K562 (cell line): ENCODE measurements at regions not wholly inside any gene's neighbourhood (a gene's known extent, or its start where the extent isn't known, plus 50 kb on each side); places are given as distances from the start of the nearest gene placed in this dataset.

Experiments used
- ATAC-seq: fragments of 200-7000 bp; cut with Tn5 transposase; 3 replicates; pipeline ENCODE4 v1.9.1; 2020; ENCODE audit warnings: moderate library complexity
- BruUV-seq: library from RNA; stranded (reverse); fragments of 400-500 nt; replicated peaks from 2 replicates; lab custom pipeline; 2021; lab: Mats Ljungman, UMichigan
- CTCF ChIA-PET: fragments of 300-600 bp; formaldehyde crosslinking; extraction: SDS; loops from one replicate; lab custom pipeline; 2021; ENCODE audit warnings: low intra/inter-chr PET ratio; lab: Yijun Ruan, JAX
- POLR2A ChIA-PET: fragments of 300-600, 350-650 bp; sonication (Branson Sonifier 250); formaldehyde crosslinking; extraction: SDS; loops from one replicate; lab custom pipeline; 2021; ENCODE audit warnings: antibody characterized with exemption, inconsistent platforms; lab: Yijun Ruan, JAX
- DNase-seq, 4 experiments: peaks; one replicate each; pipeline versions ENCODE4 v3.0.0 to v3.0.0-alpha.2; 2011 to 2018; ENCODE audit warnings: low spot score in 3 of 4, mixed read lengths in 3 of 4; ENCODE audit errors: extremely low read depth in 1 of 4
- FAIRE-seq: peaks from 2 replicates; lab custom pipeline; 2011; peaks lifted over from hg19 to GRCh38; lab: Jason Lieb, UNC
- H2AFZ ChIP-seq: 2 replicates; pipeline ENCODE4 v1.6.0; 2011; ENCODE audit warnings: low read depth, low read length, control low read depth, inconsistent platforms
- H3K27ac ChIP-seq: fragments of 200-600 bp; 3 replicates; pipeline ENCODE4 v1.8.0; 2011; ENCODE audit warnings: low read depth, mild to moderate bottlenecking, control low read depth, inconsistent platforms, low read length, moderate library complexity, mixed read lengths; ENCODE audit errors: extremely low read depth
- H3K27me3 ChIP-seq, 2 experiments: fragments of 300-600 bp in 1 of 2; 2 replicates in 1 of 2; 3 replicates in 1 of 2; pipeline versions ENCODE4 v1.6.0 to v1.8.0; 2011; ENCODE audit warnings: inconsistent platforms in 2 of 2, low read length in 2 of 2, mild to moderate bottlenecking in 1 of 2, mixed read lengths in 1 of 2, moderate library complexity in 1 of 2; ENCODE audit not compliant: control insufficient read depth in 2 of 2, insufficient read depth in 2 of 2
- H3K36me3 ChIP-seq: fragments of 300-600 bp; 3 replicates; pipeline ENCODE4 v1.8.0; 2011; ENCODE audit warnings: mild to moderate bottlenecking, low read length, inconsistent platforms; ENCODE audit not compliant: control insufficient read depth, insufficient read depth
- H3K4me1 ChIP-seq, 2 experiments: fragments of 200-600 bp in 1 of 2; replicated peaks in 1 of 2; 2 replicates in 1 of 2; 3 replicates in 1 of 2; pipeline versions ENCODE4 v1.5.1 to v1.8.0; 2011; ENCODE audit warnings: inconsistent platforms in 2 of 2, low read length in 2 of 2, mild to moderate bottlenecking in 1 of 2, mixed read lengths in 1 of 2, moderate library complexity in 1 of 2; ENCODE audit not compliant: control insufficient read depth in 2 of 2, insufficient read depth in 2 of 2
- H3K4me2 ChIP-seq: 2 replicates; pipeline ENCODE4 v1.6.1; 2011; ENCODE audit warnings: low read length, control low read depth, inconsistent platforms, mixed read lengths; ENCODE audit not compliant: insufficient read depth
- H3K4me3 ChIP-seq: fragments of 200-600 bp; sonication (generic), shearing (Covaris generic); 2 replicates; pipeline ENCODE4 v1.5.1; 2016; ENCODE audit warnings: control low read depth, inconsistent platforms
- H3K79me2 ChIP-seq: fragments of 200-600 bp; 3 replicates; pipeline ENCODE4 v1.8.0; 2011; ENCODE audit warnings: low read length, inconsistent platforms; ENCODE audit not compliant: control insufficient read depth, insufficient read depth
- H3K9ac ChIP-seq, 2 experiments: 2 replicates each; pipeline versions ENCODE4 v1.6.0 to v1.6.1; 2011; ENCODE audit warnings: low read depth in 2 of 2, low read length in 2 of 2, control low read depth in 1 of 2, inconsistent platforms in 1 of 2, mild to moderate bottlenecking in 1 of 2, mixed read lengths in 1 of 2; ENCODE audit not compliant: insufficient read depth in 1 of 2
- H3K9me1 ChIP-seq: one replicate; pipeline ENCODE4 v1.6.0; 2011; ENCODE audit warnings: inconsistent platforms, mild to moderate bottlenecking, low read length, moderate library complexity; ENCODE audit not compliant: control insufficient read depth, insufficient read depth
- H3K9me3 ChIP-seq: replicated peaks from 2 replicates; pipeline ENCODE4 v1.5.1; 2011; ENCODE audit warnings: low read depth, low read length, inconsistent platforms; ENCODE audit not compliant: control insufficient read depth, insufficient read depth
- H4K20me1 ChIP-seq: replicated peaks from 2 replicates; pipeline ENCODE4 v1.6.1; 2011; ENCODE audit warnings: low read length, inconsistent platforms, mixed read lengths; ENCODE audit not compliant: control insufficient read depth, insufficient read depth
- C11orf30 ChIP-seq: fragments of 450-650 bp; IDR thresholded peaks from 2 replicates; pipeline ENCODE4 v1.6.1; 2016; ENCODE audit warnings: low read depth, mild to moderate bottlenecking
- MAFF ChIP-seq: IDR thresholded peaks from 2 replicates; pipeline ENCODE4 v1.6.1; 2012; ENCODE audit warnings: low read length, improper control_type of control experiment
- MAFG ChIP-seq: fragments of 450-650 bp; conservative IDR thresholded peaks from 2 replicates; pipeline ENCODE4 v1.6.1; 2016; ENCODE audit warnings: missing genetic modification characterization, missing compliant biosample characterization
- NFXL1 ChIP-seq: fragments of 450-650 bp; formaldehyde crosslinking; IDR thresholded peaks from 2 replicates; pipeline ENCODE4 v1.4.0; 2021; ENCODE audit warnings: mild to moderate bottlenecking
- SIN3A ChIP-seq, 2 experiments: fragments of 150-350 bp in 1 of 2; IDR thresholded peaks; 2 replicates each; pipeline ENCODE4 v1.6.1; 2011 to 2016; ENCODE audit warnings: borderline replicate concordance in 2 of 2, low read depth in 2 of 2, low read length in 2 of 2, mild to moderate bottlenecking in 2 of 2, moderate library complexity in 2 of 2; ENCODE audit not compliant: control insufficient read depth in 1 of 2
- SRF ChIP-seq, 2 experiments: fragments of 250-450, 450-650 bp in 1 of 2; sonication (Bioruptor Pico) in 1 of 2; sonication (generic) in 1 of 2; formaldehyde crosslinking; IDR thresholded peaks; 2 replicates each; pipeline versions ENCODE4 v1.5.0 to v1.5.1; 2020 to 2022; ENCODE audit warnings: mild to moderate bottlenecking in 1 of 2, missing genetic modification reagents in 1 of 2
- ZNF316 ChIP-seq: fragments of 450-650 bp; IDR thresholded peaks from 2 replicates; pipeline ENCODE4 v1.6.1; 2016
- ZNF584 ChIP-seq: fragments of 200-800 bp; sonication (Bioruptor generic); IDR thresholded peaks from 2 replicates; pipeline ENCODE4 v1.6.1; 2016; ENCODE audit warnings: low read depth, mild to moderate bottlenecking, missing genetic modification characterization, missing compliant biosample characterization
- in situ Hi-C: fragments of 300-500 bp; cut with MboI; formaldehyde crosslinking; loops from 4 replicates; pipeline ENCODE4 v1.15.0; 2018; ENCODE audit warnings: inconsistent platforms, mixed read lengths
- intact Hi-C: fragments of 100-400 bp; cut with micrococcal nuclease; formaldehyde crosslinking; loops from 2 replicates; pipeline ENCODE4 v1.14.2; 2022
- TF ChIP-seq, protein P1 (sequence below), 2 experiments: fragments of 450-650 bp in 1 of 2; sonication (generic) in 1 of 2; formaldehyde crosslinking in 1 of 2; IDR thresholded peaks in 1 of 2; conservative IDR thresholded peaks in 1 of 2; 2 replicates each; pipeline versions ENCODE4 v1.6.1 to v1.8.1; 2016 to 2023; ENCODE audit warnings: mild to moderate bottlenecking in 2 of 2, moderate library complexity in 2 of 2, inconsistent platforms in 1 of 2, missing genetic modification reagents in 1 of 2
- TF ChIP-seq, protein P2 (sequence below): sonication (generic); formaldehyde crosslinking; IDR thresholded peaks from 2 replicates; pipeline ENCODE4 v1.8.1; 2022; ENCODE audit warnings: missing genetic modification reagents

DNA sequence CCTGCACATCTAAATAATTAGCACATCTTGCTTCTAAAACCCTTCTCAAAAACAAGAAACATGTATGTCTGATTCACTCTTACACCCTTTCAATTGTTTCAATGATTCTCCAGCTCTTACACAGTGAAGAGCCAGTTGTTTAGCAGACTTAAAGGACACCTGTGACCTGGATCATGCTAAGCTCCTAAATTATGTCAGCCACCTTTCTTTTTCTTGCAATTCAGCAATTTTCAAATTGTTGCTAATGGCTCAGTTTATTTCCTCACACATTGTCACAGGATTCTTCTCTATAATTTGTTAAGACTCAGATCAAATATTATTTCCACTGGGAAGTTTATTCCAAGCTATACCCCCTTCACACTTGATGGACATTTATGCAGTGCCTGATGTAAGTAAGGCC is 413.2 kb downstream of the PLA2G4A start:
- H3K4me1 ChIP-seq, result no peaks in the 10 kb centered on the region
- H3K27me3 ChIP-seq, result no peaks in the 10 kb centered on the region
- no peaks in the 10 kb centered on the region for H3K79me2 ChIP-seq
- H3K27ac ChIP-seq, result no peak overlapping the region
- TF ChIP-seq C11orf30 (peak; percentile 40; the same call in 1 of the 2 replicates), SIN3A (IDR thresholded peaks at IDR 0.05; ENCODE audit: borderline replicate concordance in 2 of 2, control insufficient read depth in 1 of 2, low read depth in 2 of 2, low read length in 2 of 2) (no peak), NFXL1 (CRISPR knock-in tag) (no peak), MAFG (tag) (peak; percentile 50), ZNF584 (CRISPR knock-in tag) (no peak), MAFF (peak; percentile 50), ZNF316 (peak; percentile 58; the same call in 1 of the 2 replicates), SRF (CRISPR knock-in tag; IDR thresholded peaks at IDR 0.05) (no peak)
- TF ChIP-seq, protein P1, sequence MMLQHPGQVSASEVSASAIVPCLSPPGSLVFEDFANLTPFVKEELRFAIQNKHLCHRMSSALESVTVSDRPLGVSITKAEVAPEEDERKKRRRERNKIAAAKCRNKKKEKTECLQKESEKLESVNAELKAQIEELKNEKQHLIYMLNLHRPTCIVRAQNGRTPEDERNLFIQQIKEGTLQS (IDR thresholded peaks at IDR 0.05), result no peak
- TF ChIP-seq, protein P1 (CRISPR knock-in tag; conservative IDR thresholded peaks at IDR 0.05), result no peak
- TF ChIP-seq, protein P2, sequence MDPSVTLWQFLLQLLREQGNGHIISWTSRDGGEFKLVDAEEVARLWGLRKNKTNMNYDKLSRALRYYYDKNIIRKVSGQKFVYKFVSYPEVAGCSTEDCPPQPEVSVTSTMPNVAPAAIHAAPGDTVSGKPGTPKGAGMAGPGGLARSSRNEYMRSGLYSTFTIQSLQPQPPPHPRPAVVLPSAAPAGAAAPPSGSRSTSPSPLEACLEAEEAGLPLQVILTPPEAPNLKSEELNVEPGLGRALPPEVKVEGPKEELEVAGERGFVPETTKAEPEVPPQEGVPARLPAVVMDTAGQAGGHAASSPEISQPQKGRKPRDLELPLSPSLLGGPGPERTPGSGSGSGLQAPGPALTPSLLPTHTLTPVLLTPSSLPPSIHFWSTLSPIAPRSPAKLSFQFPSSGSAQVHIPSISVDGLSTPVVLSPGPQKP (CRISPR knock-in tag), result no peak
- TF ChIP-seq, all 486 proteins: peak for 4
- Histone ChIP-seq H3K9ac (no peak overlapping the region), H3K36me3 (no peaks in the 10 kb centered on the region), H3K9me3 (no peaks in the 10 kb centered on the region), H2AFZ (no peak overlapping the region), H3K9me1 (no peaks in the 10 kb centered on the region), H4K20me1 (no peaks in the 10 kb centered on the region), H3K4me2 (no peak overlapping the region), H3K4me3 (no peak overlapping the region)
- intact Hi-C loops (no loop called here), in situ Hi-C loops (no loop called here)
- DNase-seq (no peak), ATAC-seq (no peak), FAIRE-seq (no peak)
- BruUV-seq, result no TSS peak
- ChIA-PET POLR2A (no interaction called here), CTCF (no interaction called here)
